ENCODE measurements at regions not wholly inside any gene's neighbourhood (a gene's known extent, or its start where the extent isn't known, plus 50 kb on each side); places are given as distances from the start of the nearest gene placed in this dataset.
"Not testable (repeated sequence)": the region's sequence is repeated elsewhere in the genome, so short reads cannot be mapped to it uniquely, and the experiment has no call there.

GRCh38 chr14:89509891-89510290 is 92.9 kb upstream of the FOXN3 start:
- no peak for DNase-seq
- Histone ChIP-seq H3K4me3 (no peak overlapping the region), H3K4me1 (peaks cover 0 to 39% (median under 1%) of the 10 kb centered on the region in 12 donors), H3K9me3 (no peaks in the 10 kb centered on the region), H3K36me3 (peaks cover 0 to 9% (median 0%) of the 10 kb centered on the region in 9 donors), H3K27ac (peak overlapping the region in 1 of 12 donors; percentile 70), H3K27me3 (no peaks in the 10 kb centered on the region)
- TF ChIP-seq CTCF (IDR thresholded peaks at IDR 0.05) (no peak), POLR2A (IDR thresholded peaks at IDR 0.05) (no peak)
- intact Hi-C loops (cut with DNase I), result no loop called here
- no peak for ATAC-seq
- 95 to 98% (median 97%) methylated on average over 3 of the region's 3 CpGs for WGBS, 4 donors

- no peak overlapping the region for H3K4me3 ChIP-seq
- no peaks in the 10 kb centered on the region for H3K9me3 ChIP-seq
- peaks cover 0 to 9% (median 0%) of the 10 kb centered on the region in 9 donors for H3K36me3 ChIP-seq
- intact Hi-C loops (cut with DNase I), result no loop called here
- no peak overlapping the region for H3K27ac ChIP-seq
- 77 to 81% (median 80%) methylated on average over 3 of the region's 3 CpGs for WGBS, 4 donors
- H3K27me3 ChIP-seq, result no peaks in the 10 kb centered on the region
- ATAC-seq (no peak), DNase-seq (no peak)
- peaks cover 0 to 50% (median 1%) of the 10 kb centered on the region in 12 donors for H3K4me1 ChIP-seq
- TF ChIP-seq POLR2A (IDR thresholded peaks at IDR 0.05), result no peak
- no peak for TF ChIP-seq CTCF (IDR thresholded peaks at IDR 0.05)
Measured at GRCh38 chr14:89508863-89509262, 91.8 kb upstream of the FOXN3 start.

GRCh38 chr14:89507926-89508460 is 91.0 kb upstream of the FOXN3 start:
- DNase-seq, result no peak
- intact Hi-C loops (cut with DNase I), result no loop called here

GRCh38 chr14:89507521-89507920 is 90.5 kb upstream of the FOXN3 start:
- DNase-seq (no peak), ATAC-seq (no peak)
- WGBS, 4 donors, result 69 to 72% (median 71%) methylated on average over 1 of the region's 1 CpG
- intact Hi-C loops (cut with DNase I), result no loop called here
- Histone ChIP-seq H3K36me3 (peaks cover 0 to 9% (median 0%) of the 10 kb centered on the region in 9 donors), H3K9me3 (no peaks in the 10 kb centered on the region), H3K27me3 (no peaks in the 10 kb centered on the region), H3K4me1 (peaks cover 0 to 59% (median 11%) of the 10 kb centered on the region in 12 donors), H3K4me3 (no peak overlapping the region), H3K27ac (no peak overlapping the region)
- TF ChIP-seq POLR2A (IDR thresholded peaks at IDR 0.05) (no peak), CTCF (IDR thresholded peaks at IDR 0.05) (no peak)

More at GRCh38 chr14:89507926-89508460, 91.0 kb upstream of the FOXN3 start:
- ATAC-seq, result no peak
- 82 to 93% (median 88%) methylated on average over 7 of the region's 7 CpGs for WGBS, 4 donors
- H3K36me3 ChIP-seq, result peaks cover 0 to 9% (median 0%) of the 10 kb centered on the region in 9 donors
- H3K27me3 ChIP-seq, result no peaks in the 10 kb centered on the region
- peaks cover 0 to 57% (median 7%) of the 10 kb centered on the region in 12 donors for H3K4me1 ChIP-seq
- H3K27ac ChIP-seq, result no peak overlapping the region
- no peaks in the 10 kb centered on the region for H3K9me3 ChIP-seq
- H3K4me3 ChIP-seq, result no peak overlapping the region
- TF ChIP-seq CTCF (IDR thresholded peaks at IDR 0.05) (no peak), POLR2A (IDR thresholded peaks at IDR 0.05) (no peak)

- intact Hi-C loops (cut with DNase I); H3K4me3 ChIP-seq; DNase-seq; H3K9me3 ChIP-seq; H3K27ac ChIP-seq; H3K36me3 ChIP-seq; ATAC-seq; H3K27me3 ChIP-seq: not testable (repeated sequence)
- H3K4me1 ChIP-seq, result peaks cover 0 to 59% (median 11%) of the 10 kb centered on the region in 12 donors
- 89 to 98% (median 97%) methylated on average over 7 to 8 of the region's 8 CpGs for WGBS, 4 donors
Measured at GRCh38 chr14:89506891-89507452, 89.9 kb upstream of the FOXN3 start.

Data from heart left ventricle (tissue), 16 donors.